GM19035 (cell line): ENCODE measurements at regions not wholly inside any gene's neighbourhood (a gene's known extent, or its start where the extent isn't known, plus 50 kb on each side); places are given as distances from the start of the nearest gene placed in this dataset.
"Not testable (repeated sequence)": the region's sequence is repeated elsewhere in the genome, so short reads cannot be mapped to it uniquely, and the experiment has no call there.

Source experiments
- ATAC-seq: cut with Tn5 transposase; IDR thresholded peaks from one replicate; pipeline ENCODE4 v1.9.1; 2021; ENCODE audit not compliant: unreplicated experiment

GRCh38 chr13:99796175-99796819, 175.3 kb downstream of the ZIC5 start:
- ATAC-seq: no peak

GRCh38 chr13:99792079-99792921, 179.3 kb downstream of the ZIC5 start:
- ATAC-seq: no peak

GRCh38 chr13:99782669-99783068, 188.9 kb downstream of the ZIC5 start:
- ATAC-seq: no peak

- no peak for ATAC-seq
Measured at GRCh38 chr13:99778500-99778899, 193.1 kb downstream of the ZIC5 start.

- no peak for ATAC-seq
Measured at GRCh38 chr13:99777873-99778272, 193.7 kb downstream of the ZIC5 start.

- no peak for ATAC-seq
Measured at GRCh38 chr13:99774644-99775043, 196.9 kb downstream of the ZIC5 start.

- ATAC-seq: no peak
Measured at GRCh38 chr13:99768986-99769385, 202.6 kb downstream of the ZIC5 start.

- ATAC-seq: no peak
Measured at GRCh38 chr13:99766641-99767045, 204.9 kb downstream of the ZIC5 start.

GRCh38 chr13:99765869-99766268, 205.7 kb downstream of the ZIC5 start:
- no peak for ATAC-seq

- no peak for ATAC-seq
Measured at GRCh38 chr13:99760456-99760855, 211.1 kb downstream of the ZIC5 start.

- no peak for ATAC-seq
Measured at GRCh38 chr13:99759163-99759552, 212.4 kb downstream of the ZIC5 start.

GRCh38 chr13:99758460-99759162, 213.0 kb downstream of the ZIC5 start:
- ATAC-seq: no peak

GRCh38 chr13:99757756-99758459, 213.7 kb downstream of the ZIC5 start:
- no peak for ATAC-seq

- ATAC-seq: no peak
Measured at GRCh38 chr13:99756281-99756680, 215.3 kb downstream of the ZIC5 start.

GRCh38 chr13:99754750-99755149, 216.8 kb downstream of the ZIC5 start:
- not testable (repeated sequence) for ATAC-seq

GRCh38 chr13:99752373-99752772, 219.2 kb downstream of the ZIC5 start:
- no peak for ATAC-seq

GRCh38 chr13:99751517-99752199, 219.9 kb downstream of the ZIC5 start:
- no peak for ATAC-seq

GRCh38 chr13:99750951-99751350, 220.6 kb downstream of the ZIC5 start:
- ATAC-seq: no peak

GRCh38 chr13:99749271-99750019, 222.1 kb downstream of the ZIC5 start:
- no peak for ATAC-seq

GRCh38 chr13:99747403-99747710, 224.2 kb downstream of the ZIC5 start:
- ATAC-seq: no peak
